Endothelial cell of hepatic sinusoid (primary cell): ENCODE measurements at regions not wholly inside any gene's neighbourhood (a gene's known extent, or its start where the extent isn't known, plus 50 kb on each side); places are given as distances from the start of the nearest gene placed in this dataset.

ENCODE experiments used
- in situ Hi-C: cut with HindIII; loops from 2 replicates; pipeline ENCODE4 v1.10.0; 2017; ENCODE audit warnings: low sequenced_read_pairs

GRCh38 chr16:81185416-81185815, 53.1 kb upstream of the BCO1 start:
- in situ Hi-C loops, result no loop called here

- in situ Hi-C loops, result no loop called here
These were observed 57.3 kb upstream of the BCO1 start for GRCh38 chr16:81181013-81181720.

- in situ Hi-C loops, result no loop called here
These were observed 57.9 kb upstream of the BCO1 start for GRCh38 chr16:81180578-81180977.

- in situ Hi-C loops, result no loop called here
These were observed 59.3 kb upstream of the BCO1 start for GRCh38 chr16:81179219-81179618.

GRCh38 chr16:81175325-81175891, 63.1 kb upstream of the BCO1 start:
- in situ Hi-C loops, result no loop called here

GRCh38 chr16:81174644-81175324, 63.7 kb upstream of the BCO1 start:
- in situ Hi-C loops, result no loop called here

- in situ Hi-C loops, result no loop called here
These were observed 65.5 kb upstream of the BCO1 start for GRCh38 chr16:81172769-81173658.

GRCh38 chr16:81170824-81171223, 67.7 kb upstream of the BCO1 start:
- in situ Hi-C loops, result no loop called here

GRCh38 chr16:81168406-81168805, 70.1 kb upstream of the BCO1 start:
- in situ Hi-C loops, result loop anchor here (10.0 kb wide), 1 partner anchor 64 kb away; no protein-coding TSS in a partner anchor

- in situ Hi-C loops, result loop anchor here (10.0 kb wide), 1 partner anchor 63 kb away; no protein-coding TSS in a partner anchor
These were observed 70.6 kb upstream of the BCO1 start for GRCh38 chr16:81167851-81168250.

GRCh38 chr16:81166417-81167300, 70.5 kb upstream of the GCSH start:
- in situ Hi-C loops, result loop anchor here (10.0 kb wide), 1 partner anchor 62 kb away; no protein-coding TSS in a partner anchor

- in situ Hi-C loops, result loop anchor here (10.0 kb wide), 1 partner anchor 61 kb away; no protein-coding TSS in a partner anchor
These were observed 69.4 kb upstream of the GCSH start for GRCh38 chr16:81165411-81166097.

- in situ Hi-C loops, result loop anchor here (10.0 kb wide), 1 partner anchor 60 kb away; no protein-coding TSS in a partner anchor
These were observed 68.8 kb upstream of the GCSH start for GRCh38 chr16:81164958-81165357.

GRCh38 chr16:81164481-81164880, 68.3 kb upstream of the GCSH start:
- in situ Hi-C loops, result loop anchor here (10.0 kb wide), 1 partner anchor 60 kb away; no protein-coding TSS in a partner anchor

- in situ Hi-C loops, result loop anchor here (10.0 kb wide), 1 partner anchor 59 kb away; no protein-coding TSS in a partner anchor
These were observed 67.5 kb upstream of the GCSH start for GRCh38 chr16:81163671-81164070.

- in situ Hi-C loops, result no loop called here
These were observed 62.8 kb upstream of the GCSH start for GRCh38 chr16:81158964-81159363.

- in situ Hi-C loops, result no loop called here
These were observed 59.6 kb upstream of the GCSH start for GRCh38 chr16:81155769-81156168.

- in situ Hi-C loops, result no loop called here
These were observed 55.6 kb upstream of the GCSH start for GRCh38 chr16:81151648-81152310.
